ENCODE measurements at regions not wholly inside any gene's neighbourhood (a gene's known extent, or its start where the extent isn't known, plus 50 kb on each side); places are given as distances from the start of the nearest gene placed in this dataset.

DNA sequence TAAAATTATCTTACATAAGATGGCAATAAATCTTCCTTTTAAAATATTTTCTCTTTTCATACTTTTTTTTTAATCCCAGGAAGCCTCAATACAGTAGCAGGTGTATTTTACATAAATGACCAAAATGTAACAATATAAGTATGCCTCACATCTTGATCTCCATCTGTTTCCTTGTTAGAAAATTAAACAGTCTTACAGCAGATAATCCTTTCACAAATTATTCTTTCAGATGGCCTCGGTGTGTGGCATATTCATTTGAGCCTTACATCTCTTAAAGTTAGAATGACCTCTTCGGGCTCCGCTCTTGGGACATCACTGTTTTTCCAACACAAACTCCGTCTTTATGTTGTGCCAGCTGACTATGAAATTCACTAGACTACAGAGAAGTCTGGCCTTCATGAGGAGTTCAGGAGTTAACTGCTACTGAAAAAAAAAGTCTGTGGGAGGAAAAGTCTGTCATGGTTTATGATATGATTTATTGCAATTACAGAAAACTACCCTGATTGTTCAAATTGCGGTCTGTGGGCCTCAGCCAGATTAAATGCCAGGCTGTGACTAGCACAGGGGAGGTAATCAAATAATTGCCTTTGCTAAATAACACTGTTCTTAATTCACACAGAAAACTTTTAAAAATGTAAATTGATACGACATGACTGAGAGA lies 292.9 kb upstream of the PUM3 start:
- Histone ChIP-seq H3K9ac (no peak overlapping the region), H3K4me2 (no peak overlapping the region), H3F3A (ENCODE audit: low read depth) (no peaks in the 10 kb centered on the region), H3K36me3 (no peaks in the 10 kb centered on the region), H2AFZ (replicated peaks) (no peak overlapping the region), H3K27ac (no peak overlapping the region), H3K4me1 (no peaks in the 10 kb centered on the region), H4K20me1 (ENCODE audit: low read depth) (no peaks in the 10 kb centered on the region), H3K4me3 (no peak overlapping the region), H3K27me3 (no peaks in the 10 kb centered on the region), H3K9me3 (ENCODE audit: low read depth) (no peaks in the 10 kb centered on the region), H3K79me2 (ENCODE audit: low read depth) (no peaks in the 10 kb centered on the region)
- no peak for DNase-seq (ENCODE audit: low spot score)
- no peak overlapping the region for H3K27ac Mint-ChIP-seq
- H3K4me1 Mint-ChIP-seq, result no peaks in the 10 kb centered on the region
- peaks cover 4% of the 10 kb centered on the region for H3K9me3 Mint-ChIP-seq
- no peak overlapping the region for H3K4me3 Mint-ChIP-seq
- H3K36me3 Mint-ChIP-seq, result no peaks in the 10 kb centered on the region
- TF ChIP-seq EZH2 (IDR thresholded peaks at IDR 0.05) (no peak), CTCF (IDR thresholded peaks at IDR 0.05) (no peak), EZH2phosphoT487 (IDR thresholded peaks at IDR 0.05) (no peak)
- no peaks in the 10 kb centered on the region for H3K27me3 Mint-ChIP-seq (ENCODE audit: insufficient read depth, low read depth)

GRCh38 chr9:3136230-3136629 lies 292.3 kb upstream of the PUM3 start:
- H3K27me3 Mint-ChIP-seq (ENCODE audit: insufficient read depth, low read depth), result no peaks in the 10 kb centered on the region
- Histone ChIP-seq H3K79me2 (ENCODE audit: low read depth) (no peaks in the 10 kb centered on the region), H4K20me1 (ENCODE audit: low read depth) (no peaks in the 10 kb centered on the region), H3K4me2 (no peak overlapping the region), H3K27ac (no peak overlapping the region), H3K9me3 (ENCODE audit: low read depth) (no peaks in the 10 kb centered on the region), H3K4me3 (no peak overlapping the region), H2AFZ (replicated peaks) (no peak overlapping the region), H3K9ac (no peak overlapping the region), H3K4me1 (no peaks in the 10 kb centered on the region), H3K27me3 (no peaks in the 10 kb centered on the region), H3K36me3 (no peaks in the 10 kb centered on the region), H3F3A (ENCODE audit: low read depth) (no peaks in the 10 kb centered on the region)
- DNase-seq (ENCODE audit: low spot score), result no peak
- H3K4me1 Mint-ChIP-seq, result no peaks in the 10 kb centered on the region
- no peaks in the 10 kb centered on the region for H3K36me3 Mint-ChIP-seq
- H3K4me3 Mint-ChIP-seq, result no peak overlapping the region
- no peak overlapping the region for H3K27ac Mint-ChIP-seq
- peaks cover 4% of the 10 kb centered on the region for H3K9me3 Mint-ChIP-seq
- TF ChIP-seq EZH2phosphoT487 (IDR thresholded peaks at IDR 0.05), result no peak
- TF ChIP-seq CTCF (IDR thresholded peaks at IDR 0.05), result no peak
- no peak for TF ChIP-seq EZH2 (IDR thresholded peaks at IDR 0.05)

- no peaks in the 10 kb centered on the region for H3K36me3 ChIP-seq
- H3K4me1 ChIP-seq, result peaks cover 18% of the 10 kb centered on the region
- H3K36me3 Mint-ChIP-seq, result no peaks in the 10 kb centered on the region
- no peaks in the 10 kb centered on the region for H3K27me3 ChIP-seq
- no peaks in the 10 kb centered on the region for H3K27me3 Mint-ChIP-seq (ENCODE audit: insufficient read depth, low read depth)
- TF ChIP-seq CTCF (IDR thresholded peaks at IDR 0.05), result no peak
- H3K9me3 Mint-ChIP-seq, result no peaks in the 10 kb centered on the region
- H3K79me2 ChIP-seq (ENCODE audit: low read depth), result no peaks in the 10 kb centered on the region
- H3K27ac Mint-ChIP-seq, result no peak overlapping the region
- H3K27ac ChIP-seq, result no peak overlapping the region
- no peak for DNase-seq (ENCODE audit: low spot score)
- H3K4me3 Mint-ChIP-seq, result no peak overlapping the region
- no peaks in the 10 kb centered on the region for H3F3A ChIP-seq (ENCODE audit: low read depth)
- no peak overlapping the region for H3K4me3 ChIP-seq
- no peaks in the 10 kb centered on the region for H4K20me1 ChIP-seq (ENCODE audit: low read depth)
- no peak overlapping the region for H3K4me2 ChIP-seq
- H2AFZ ChIP-seq (replicated peaks), result no peak overlapping the region
- H3K9me3 ChIP-seq (ENCODE audit: low read depth), result no peaks in the 10 kb centered on the region
- no peak overlapping the region for H3K9ac ChIP-seq
- H3K4me1 Mint-ChIP-seq, result peaks cover 4% of the 10 kb centered on the region
Observed at GRCh38 chr9:3127564-3127963, 283.7 kb upstream of the PUM3 start.
